Left hindlimb (tissue), 1 donor: ENCODE measurements at regions not wholly inside any gene's neighbourhood (a gene's known extent, or its start where the extent isn't known, plus 50 kb on each side); places are given as distances from the start of the nearest gene placed in this dataset.

Source experiments
- DNase-seq: peaks from one replicate; pipeline ENCODE4 v3.0.0-alpha.2; 2018

- DNase-seq, result no peak
These were observed 185.9 kb downstream of the TRIM27 start for GRCh38 chr6:28737750-28738395.

- DNase-seq, result no peak
These were observed 185.4 kb downstream of the TRIM27 start for GRCh38 chr6:28738396-28738765.

- DNase-seq, result no peak
These were observed 182.4 kb downstream of the TRIM27 start for GRCh38 chr6:28741363-28741762.

- DNase-seq, result no peak
These were observed 181.0 kb downstream of the TRIM27 start for GRCh38 chr6:28742668-28743270.

GRCh38 chr6:28743271-28743789 is 180.5 kb downstream of the TRIM27 start:
- no peak for DNase-seq

GRCh38 chr6:28747083-28747630 is 176.6 kb downstream of the TRIM27 start:
- DNase-seq, result no peak

GRCh38 chr6:28747631-28748157 is 176.1 kb downstream of the TRIM27 start:
- DNase-seq, result no peak

- DNase-seq, result no peak
These were observed 175.6 kb downstream of the TRIM27 start for GRCh38 chr6:28748192-28748591.

GRCh38 chr6:28750926-28751458 is 172.8 kb downstream of the TRIM27 start:
- DNase-seq, result no peak

GRCh38 chr6:28751514-28751913 is 172.3 kb downstream of the TRIM27 start:
- no peak for DNase-seq

GRCh38 chr6:28751963-28752350 is 171.8 kb downstream of the TRIM27 start:
- no peak for DNase-seq

- DNase-seq, result no peak
These were observed 166.2 kb downstream of the TRIM27 start for GRCh38 chr6:28757429-28758045.

GRCh38 chr6:28758046-28758817 is 165.6 kb downstream of the TRIM27 start:
- DNase-seq, result no peak

- DNase-seq, result no peak
These were observed 165.0 kb downstream of the TRIM27 start for GRCh38 chr6:28758818-28759235.

GRCh38 chr6:28764014-28764723 is 159.6 kb downstream of the TRIM27 start:
- DNase-seq, result no peak

GRCh38 chr6:28764761-28765282 is 159.0 kb downstream of the TRIM27 start:
- DNase-seq, result no peak

GRCh38 chr6:28765978-28766351 is 157.8 kb downstream of the TRIM27 start:
- DNase-seq, result no peak

- no peak for DNase-seq
These were observed 157.4 kb downstream of the TRIM27 start for GRCh38 chr6:28766426-28766825.

- DNase-seq, result no peak
These were observed 156.7 kb downstream of the TRIM27 start for GRCh38 chr6:28767133-28767532.

- DNase-seq, result no peak
These were observed 156.1 kb downstream of the TRIM27 start for GRCh38 chr6:28767691-28768090.

- no peak for DNase-seq
These were observed 155.4 kb downstream of the TRIM27 start for GRCh38 chr6:28768187-28768913.
